ENCODE measurements at regions not wholly inside any gene's neighbourhood (a gene's known extent, or its start where the extent isn't known, plus 50 kb on each side); places are given as distances from the start of the nearest gene placed in this dataset.

GRCh38 chr17:68812876-68813584, 142.2 kb downstream of the ABCA8 start:
- peak; percentile 36 for DNase-seq (ENCODE audit: low spot score)

DNA sequence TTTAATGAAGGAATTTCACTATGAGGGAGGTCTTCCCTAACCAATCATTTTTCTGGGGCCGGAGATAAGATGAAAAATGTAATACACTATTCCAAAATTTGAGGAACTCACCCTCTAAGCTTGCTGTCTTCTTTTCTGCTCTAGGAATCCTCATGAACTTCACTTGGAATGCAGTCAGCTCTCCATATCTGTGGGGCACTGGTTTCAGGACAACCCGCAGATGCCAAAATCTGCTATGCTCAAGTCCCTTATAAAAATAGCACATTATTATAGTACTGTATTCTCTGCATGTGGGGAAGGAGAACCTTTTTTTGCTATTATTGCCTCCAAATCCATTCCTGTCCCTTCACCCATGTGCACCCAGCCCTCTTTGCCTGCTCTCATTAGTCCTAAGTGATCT, 146.0 kb downstream of the ABCA8 start:
- no peak for DNase-seq (ENCODE audit: low spot score)

DNA sequence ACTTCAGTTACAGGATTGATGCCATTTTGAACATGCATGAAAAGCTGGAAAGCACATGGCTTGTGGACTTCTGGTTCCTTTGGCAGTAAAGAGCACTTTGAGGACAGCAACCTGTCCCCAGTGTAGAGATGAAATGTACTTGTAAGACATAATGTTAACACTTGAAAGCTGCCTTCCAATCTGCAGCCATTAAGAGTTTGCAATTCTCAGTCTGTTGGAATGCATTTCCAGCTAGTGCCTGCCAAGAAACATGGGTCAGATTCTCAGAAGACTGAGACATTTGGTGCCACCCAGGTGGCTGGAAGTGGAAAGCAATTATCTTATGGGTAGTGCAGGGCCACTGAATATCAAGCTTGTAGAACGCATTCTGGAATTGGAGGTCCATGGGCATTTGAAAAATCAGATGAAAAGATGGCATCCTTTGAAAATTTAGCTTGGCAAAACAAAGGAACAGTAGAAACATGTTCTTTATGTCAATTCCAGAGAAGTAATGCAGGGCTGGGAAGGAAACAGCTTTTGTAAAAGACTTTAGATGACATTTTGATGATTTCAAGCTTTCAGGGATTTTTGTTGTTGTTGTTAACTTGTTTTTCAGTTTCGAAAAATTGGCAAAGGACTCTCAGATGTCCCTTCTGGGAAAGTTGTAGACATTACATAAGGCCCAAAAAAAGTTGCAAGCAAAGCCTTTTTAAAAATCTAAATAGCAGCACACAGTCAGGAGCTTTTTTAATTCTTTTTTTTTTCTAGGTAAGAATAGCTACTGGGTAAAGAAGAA, 147.0 kb downstream of the ABCA8 start:
- DNase-seq (ENCODE audit: low spot score) = peak; percentile 35

DNA sequence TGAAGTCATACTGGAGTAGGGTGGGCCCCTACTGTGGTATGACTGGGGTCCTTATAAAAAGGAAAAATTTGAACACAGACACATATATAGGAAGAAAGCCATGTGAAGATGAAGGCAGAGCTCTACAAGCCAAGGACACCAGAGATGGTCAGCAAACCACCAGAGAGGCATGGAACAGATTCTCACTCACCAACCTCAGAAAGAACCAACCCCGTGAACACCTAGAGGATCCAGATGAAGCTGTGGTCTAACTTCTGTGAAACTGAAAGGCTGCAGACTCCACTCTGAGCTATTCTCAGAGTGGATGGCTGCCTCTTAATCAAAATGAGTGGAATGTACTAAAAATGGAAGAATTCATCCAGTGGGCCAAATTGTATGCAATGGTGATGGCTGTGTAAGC, 149.6 kb downstream of the ABCA8 start:
- no peak for DNase-seq (ENCODE audit: low spot score)

DNA sequence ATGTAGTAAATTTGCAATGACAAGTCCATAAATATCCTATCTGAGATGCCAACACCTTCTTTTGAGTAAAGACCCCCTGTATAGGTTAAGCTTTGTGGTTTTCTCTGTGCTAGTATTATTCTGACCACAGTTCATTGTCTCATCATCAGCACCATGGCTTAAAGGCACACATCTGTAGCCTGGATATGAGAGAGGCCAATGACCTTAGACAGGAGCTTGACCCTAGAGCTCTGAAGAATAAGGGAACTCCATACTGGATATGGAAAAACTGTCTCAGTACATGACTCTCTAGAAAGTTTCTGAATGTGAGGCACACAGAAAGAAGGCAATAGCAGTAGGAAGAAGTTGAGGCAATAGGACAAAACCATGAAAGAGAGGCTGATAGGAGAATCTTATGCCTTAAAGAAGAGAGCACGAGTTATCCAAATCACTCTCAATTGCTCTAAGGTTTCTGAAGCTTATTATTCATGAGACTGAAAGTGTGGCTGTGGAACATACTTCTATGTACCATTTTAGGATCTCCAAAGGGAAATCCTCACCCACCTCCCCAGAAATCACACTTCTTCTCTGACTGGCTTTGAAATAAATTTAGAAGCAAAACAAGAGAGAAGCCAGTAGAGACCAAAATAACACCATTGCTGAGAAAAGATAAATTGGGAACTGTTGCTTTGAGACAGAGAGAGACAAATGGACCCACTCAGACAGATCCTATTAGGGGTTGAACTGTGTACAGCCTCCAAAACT, 150.2 kb downstream of the ABCA8 start:
- no peak for DNase-seq (ENCODE audit: low spot score)

GRCh38 chr17:68803164-68803929, 151.8 kb downstream of the ABCA8 start:
- DNase-seq (ENCODE audit: low spot score) = no peak

GRCh38 chr17:68801335-68802247, 153.6 kb downstream of the ABCA8 start:
- no peak for DNase-seq (ENCODE audit: low spot score)

GRCh38 chr17:68800751-68801150, 154.4 kb downstream of the ABCA8 start:
- no peak for DNase-seq (ENCODE audit: low spot score)

GRCh38 chr17:68794636-68795434, 160.4 kb downstream of the ABCA8 start:
- no peak for DNase-seq (ENCODE audit: low spot score)

- DNase-seq (ENCODE audit: low spot score) = no peak
Observed at GRCh38 chr17:68792873-68793272, 162.3 kb downstream of the ABCA8 start.

- no peak for DNase-seq (ENCODE audit: low spot score)
Observed at GRCh38 chr17:68792042-68792685, 163.0 kb downstream of the ABCA8 start.

- DNase-seq (ENCODE audit: low spot score) = no peak
Observed at GRCh38 chr17:68790931-68791330, 164.3 kb downstream of the ABCA8 start.

DNA sequence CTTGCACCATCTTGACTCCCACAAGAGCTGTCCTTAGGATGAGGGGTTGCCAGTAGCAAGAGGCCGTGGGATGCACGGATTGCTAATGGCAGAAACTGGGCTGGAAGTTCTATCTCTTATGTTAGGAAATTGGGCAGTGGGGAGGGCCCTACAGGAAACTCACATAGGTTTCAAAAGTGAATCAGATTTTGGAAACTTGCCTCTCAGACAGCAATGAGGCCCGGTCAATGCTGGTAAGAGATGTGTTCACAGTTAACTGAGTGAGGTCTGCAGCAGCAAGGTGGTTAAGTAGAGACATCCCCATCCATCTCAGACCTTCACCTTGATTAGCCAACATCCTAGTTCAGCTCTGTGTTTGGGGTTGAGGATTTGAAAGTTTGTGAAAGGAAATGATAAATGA, 164.7 kb downstream of the ABCA8 start:
- DNase-seq (ENCODE audit: low spot score) = no peak

DNA sequence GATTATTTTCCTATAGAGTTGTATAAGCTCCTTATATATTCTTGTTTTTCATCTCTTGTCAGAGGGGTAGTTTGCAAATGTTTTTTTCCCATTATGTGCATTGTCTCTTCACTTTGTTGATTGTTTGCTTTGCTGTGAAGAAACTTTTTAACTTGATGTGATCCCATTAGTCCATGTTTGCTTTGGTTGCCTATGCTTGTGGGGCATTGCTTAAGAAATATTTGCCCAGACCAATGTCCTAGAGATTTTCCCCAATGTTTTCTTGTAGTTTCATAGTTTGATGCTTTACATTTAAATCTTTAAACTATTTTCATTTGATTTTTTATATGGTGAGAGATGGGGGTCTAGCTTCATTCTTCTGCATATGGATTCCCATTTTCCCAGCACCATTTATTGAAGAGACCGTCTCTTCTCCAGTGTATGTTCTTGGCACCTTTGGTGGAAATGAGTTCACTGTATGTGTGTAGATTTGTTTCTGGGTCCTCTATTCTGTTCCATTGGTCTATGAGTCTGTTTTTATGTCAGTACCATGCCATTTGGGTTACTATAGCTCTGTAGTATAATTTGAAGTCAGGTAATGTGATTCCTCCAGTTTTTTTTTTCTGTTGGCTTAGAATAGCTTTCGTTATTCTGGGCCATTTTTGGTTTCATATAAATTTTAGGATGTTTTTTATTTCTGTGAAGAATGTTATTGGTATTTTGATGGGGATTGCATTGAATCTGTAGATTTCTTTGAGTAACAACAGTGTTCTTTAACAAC, 165.8 kb downstream of the ABCA8 start:
- no peak for DNase-seq (ENCODE audit: low spot score)

DNA sequence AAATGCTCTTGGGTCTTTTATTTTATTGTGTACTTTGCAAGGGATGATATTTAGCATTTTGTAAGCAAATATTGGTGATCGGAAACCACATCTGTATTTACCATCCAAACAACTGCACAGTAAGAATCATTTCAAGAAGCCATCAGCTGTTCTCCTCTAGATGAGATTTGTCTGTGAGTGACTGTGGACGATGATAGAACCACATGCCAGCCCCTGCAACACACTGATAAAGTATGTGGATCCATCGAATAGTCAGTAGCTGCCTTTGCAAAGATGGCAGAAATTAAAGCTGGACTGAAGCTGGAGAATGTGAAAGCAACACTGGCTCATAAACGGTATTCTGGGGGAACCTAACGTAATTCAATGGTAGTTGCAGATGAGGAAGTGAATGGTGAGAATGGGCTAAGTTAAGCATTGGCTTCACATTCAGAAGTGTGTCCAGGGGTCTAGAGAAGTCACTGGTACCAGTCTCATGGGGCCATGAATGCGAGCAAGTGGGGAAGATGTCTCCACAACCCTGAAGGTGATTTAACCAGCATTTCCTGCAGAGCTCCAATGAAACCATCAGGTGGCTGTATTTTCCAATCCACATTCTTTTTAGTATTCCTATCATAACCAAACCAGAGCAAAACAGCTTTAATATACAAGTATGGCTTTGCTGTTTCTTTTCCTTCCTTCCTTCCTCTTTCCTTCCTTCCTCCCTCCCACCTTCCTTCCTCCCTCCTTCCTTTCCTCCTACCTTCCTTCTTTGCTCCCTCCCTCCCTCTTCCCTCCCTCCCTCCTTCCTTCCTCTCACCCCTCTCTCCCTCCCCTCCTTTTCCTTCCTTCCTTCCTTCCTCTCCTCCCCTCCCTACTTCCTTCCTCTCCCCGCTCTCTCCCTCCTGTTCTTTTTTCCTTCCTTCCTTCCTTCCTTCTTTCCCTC, 169.4 kb downstream of the ABCA8 start:
- no peak for DNase-seq (ENCODE audit: low spot score)

DNA sequence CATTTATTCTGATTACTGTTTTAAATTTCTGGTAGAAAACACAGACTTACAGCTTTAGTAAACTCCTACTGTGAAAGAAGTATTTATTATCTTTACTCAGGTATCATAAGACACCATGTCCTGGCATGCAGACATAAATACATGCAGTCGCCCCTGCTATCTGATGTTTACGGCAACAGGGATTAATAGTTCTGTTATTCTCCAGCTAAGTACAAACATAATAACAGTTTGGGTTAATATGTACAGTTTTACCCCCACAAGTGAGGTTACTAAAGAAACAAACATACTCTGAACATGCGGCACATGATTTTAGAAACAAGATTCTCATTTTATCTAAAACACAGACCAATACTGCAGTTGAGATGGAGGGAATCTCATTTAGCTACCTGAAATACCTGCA, 170.8 kb downstream of the ABCA8 start:
- DNase-seq (ENCODE audit: low spot score) = no peak

DNA sequence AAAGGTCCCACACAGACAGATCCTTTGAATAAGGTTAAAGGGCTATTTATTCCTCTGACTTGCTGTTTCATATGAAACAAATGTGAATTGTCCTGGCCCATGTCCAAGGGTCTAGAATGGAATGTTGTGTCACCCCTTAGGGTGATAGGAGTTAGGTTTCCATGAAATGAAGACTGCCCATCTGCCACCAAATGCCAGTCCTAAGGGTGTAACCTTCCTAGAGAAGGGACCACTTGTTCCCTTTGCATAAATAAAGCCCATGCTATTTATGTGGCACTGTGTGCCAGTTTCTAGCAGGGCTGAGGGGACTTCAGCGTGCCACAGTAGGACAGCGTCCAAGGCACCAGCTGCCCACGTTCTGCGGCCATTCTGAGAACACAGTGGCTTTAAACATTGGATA, 171.3 kb downstream of the ABCA8 start:
- DNase-seq (ENCODE audit: low spot score) = no peak

DNA sequence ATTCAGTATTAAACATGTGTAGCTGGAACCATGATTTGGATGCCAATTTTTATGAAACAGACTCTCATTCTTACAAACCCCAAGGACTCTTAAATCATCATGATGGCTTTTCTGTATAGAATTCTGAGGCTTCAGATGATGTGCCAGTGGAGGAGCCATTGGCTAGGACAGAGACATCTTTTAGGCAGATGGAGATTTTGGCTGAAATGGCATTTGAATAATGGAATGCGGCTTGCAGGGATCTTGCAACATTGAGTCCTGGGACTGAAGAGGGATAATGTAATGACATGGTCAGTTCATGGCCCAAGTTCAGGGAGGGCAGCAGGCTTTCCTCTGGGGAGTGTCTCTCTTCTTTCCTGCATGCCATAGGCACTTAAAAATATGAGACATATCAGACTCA, 172.4 kb downstream of the ABCA8 start:
- DNase-seq (ENCODE audit: low spot score) = peak; percentile 80
